CD14-positive monocyte (primary cell): ENCODE measurements at regions not wholly inside any gene's neighbourhood (a gene's known extent, or its start where the extent isn't known, plus 50 kb on each side); places are given as distances from the start of the nearest gene placed in this dataset.
"Not testable (repeated sequence)": the region's sequence is repeated elsewhere in the genome, so short reads cannot be mapped to it uniquely, and the experiment has no call there.

Source experiments
- DNase-seq, 3 donors: peaks; one replicate each; pipeline ENCODE4 v3.0.0-alpha.2; 2011 to 2022
- H2AFZ ChIP-seq: 2 replicates; pipeline ENCODE4 v1.6.0; 2012; ENCODE audit warnings: mild to moderate bottlenecking, low read depth, low read length, inconsistent platforms; ENCODE audit not compliant: insufficient read depth, poor library complexity, severe bottlenecking
- H3K27ac ChIP-seq, 2 donors: 1 replicate in 1 of 2; 2 replicates in 1 of 2; pipeline ENCODE4 v1.5.1; 2012 to 2013; ENCODE audit warnings: low read length in 2 of 2, control low read depth in 1 of 2, inconsistent platforms in 1 of 2, low read depth in 1 of 2, mild to moderate bottlenecking in 1 of 2
- H3K27me3 ChIP-seq, 2 donors: one replicate each; pipeline versions ENCODE4 v1.6.0 to v1.6.1; 2011 to 2013; ENCODE audit warnings: low read length in 2 of 2; ENCODE audit not compliant: control insufficient read depth in 2 of 2, insufficient read depth in 2 of 2
- H3K36me3 ChIP-seq, 2 donors: replicated peaks in 1 of 2; 1 replicate in 1 of 2; 2 replicates in 1 of 2; pipeline versions ENCODE4 v1.5.1 to v1.6.1; 2012 to 2013; ENCODE audit warnings: low read length in 2 of 2, control low read depth in 1 of 2, inconsistent platforms in 1 of 2, mild to moderate bottlenecking in 1 of 2; ENCODE audit not compliant: insufficient read depth in 2 of 2, control insufficient read depth in 1 of 2
- H3K4me1 ChIP-seq, 2 donors: 1 replicate in 1 of 2; 2 replicates in 1 of 2; pipeline versions ENCODE4 v1.5.1 to v1.6.1; 2012 to 2013; ENCODE audit warnings: low read length in 2 of 2, control low read depth in 1 of 2, inconsistent platforms in 1 of 2, mild to moderate bottlenecking in 1 of 2, moderate library complexity in 1 of 2; ENCODE audit not compliant: insufficient read depth in 2 of 2, control insufficient read depth in 1 of 2
- H3K4me2 ChIP-seq: replicated peaks from 2 replicates; pipeline ENCODE3; 2012; ENCODE audit warnings: low read length, moderate library complexity, mild to moderate bottlenecking; ENCODE audit not compliant: poor library complexity, severe bottlenecking; ENCODE audit errors: extremely low read depth
- H3K4me3 ChIP-seq, 3 experiments: fragments of 200-600 bp in 1 of 3; sonication (generic) in 1 of 3; replicated peaks in 1 of 3; 1 replicate in 2 of 3; 2 replicates in 1 of 3; pipeline ENCODE4 v1.5.1; 2011 to 2013; ENCODE audit warnings: low read length in 3 of 3, mild to moderate bottlenecking in 3 of 3, control low read depth in 2 of 3, low read depth in 2 of 3, inconsistent platforms in 1 of 3, moderate library complexity in 1 of 3
- H3K79me2 ChIP-seq: 2 replicates; pipeline ENCODE4 v1.6.0; 2012; ENCODE audit warnings: mild to moderate bottlenecking, control low read depth, inconsistent platforms, low read length, moderate library complexity; ENCODE audit not compliant: insufficient read depth
- H3K9ac ChIP-seq: 2 replicates; pipeline ENCODE4 v1.6.0; 2017; ENCODE audit warnings: low read length, mild to moderate bottlenecking; ENCODE audit not compliant: insufficient read depth, poor library complexity, severe bottlenecking
- H3K9me3 ChIP-seq, 2 donors: replicated peaks in 1 of 2; 1 replicate in 1 of 2; 2 replicates in 1 of 2; pipeline versions ENCODE4 v1.5.1 to v1.6.1; 2012 to 2013; ENCODE audit warnings: low read length in 2 of 2, control low read depth in 1 of 2; ENCODE audit not compliant: control insufficient read depth in 1 of 2, insufficient read depth in 1 of 2
- H4K20me1 ChIP-seq: 2 replicates; pipeline ENCODE4 v1.6.0; 2012; ENCODE audit warnings: mild to moderate bottlenecking, low read length, control low read depth, moderate library complexity; ENCODE audit not compliant: insufficient read depth
- H3K27ac Mint-ChIP-seq, 7 donors: one replicate each; pipeline ENCODE4 v1.8.0; 2020; ENCODE audit warnings: mild to moderate bottlenecking in 7 of 7, mixed read lengths in 7 of 7, moderate library complexity in 6 of 7, inconsistent platforms in 2 of 7
- H3K27me3 Mint-ChIP-seq, 3 donors: one replicate each; pipeline ENCODE4 v1.8.0; 2021 to 2022; ENCODE audit warnings: low read depth in 3 of 3, mild to moderate bottlenecking in 3 of 3, mixed read lengths in 3 of 3, moderate library complexity in 3 of 3, inconsistent platforms in 1 of 3
- H3K36me3 Mint-ChIP-seq, 2 donors: one replicate each; pipeline ENCODE4 v1.8.0; 2020; ENCODE audit warnings: mixed read lengths in 2 of 2, inconsistent platforms in 1 of 2, mild to moderate bottlenecking in 1 of 2
- H3K4me1 Mint-ChIP-seq: one replicate; pipeline ENCODE4 v1.8.0; 2020; ENCODE audit warnings: mild to moderate bottlenecking, mixed read lengths
- H3K4me3 Mint-ChIP-seq, 2 donors: one replicate each; pipeline ENCODE4 v1.8.0; 2020; ENCODE audit warnings: mild to moderate bottlenecking in 2 of 2, mixed read lengths in 2 of 2, moderate library complexity in 1 of 2
- H3K9me3 Mint-ChIP-seq, 7 donors: one replicate each; pipeline ENCODE4 v1.8.0; 2020 to 2022; ENCODE audit warnings: mixed read lengths in 7 of 7, mild to moderate bottlenecking in 6 of 7, moderate library complexity in 6 of 7, inconsistent platforms in 2 of 7
- CTCF ChIP-seq: fragments of 200-600 bp; IDR thresholded peaks from one replicate; pipeline ENCODE4 v1.8.0; 2022; ENCODE audit warnings: antibody characterized with exemption, mild to moderate bottlenecking
- WGBS: methylation state at CpG from one replicate; pipeline ENCODE4 v1.1.5; 2013; ENCODE audit warnings: missing lambda C conversion rate; ENCODE audit not compliant: insufficient coverage; 5-methylcytosine and 5-hydroxymethylcytosine counted together
- intact Hi-C, 2 donors: fragments of 100-400 bp; cut with micrococcal nuclease; formaldehyde crosslinking; loops; one replicate each; pipeline versions ENCODE4 v1.15.0 to v1.15.1; 2023

- no peaks in the 10 kb centered on the region for H3K36me3 ChIP-seq
- H3K9ac ChIP-seq: no peak overlapping the region
- intact Hi-C loops: no loop called here
- H3K4me3 Mint-ChIP-seq: no peak overlapping the region
- H3K36me3 Mint-ChIP-seq: no peaks in the 10 kb centered on the region
- no CpG with 5 or more reads among the region's 1 CpG for WGBS
- H3K4me3 ChIP-seq: no peak overlapping the region
- no peaks in the 10 kb centered on the region for H3K9me3 ChIP-seq
- no peak overlapping the region for H3K27ac Mint-ChIP-seq
- H3K4me1 ChIP-seq: no peaks in the 10 kb centered on the region
- H3K9me3 Mint-ChIP-seq: peaks cover 0 to 8% (median 1%) of the 10 kb centered on the region in 7 donors
- peaks cover 8 to 14% (median 10%) of the 10 kb centered on the region in 3 donors for H3K27me3 Mint-ChIP-seq
- no peak overlapping the region for H3K27ac ChIP-seq
- H3K4me1 Mint-ChIP-seq: no peaks in the 10 kb centered on the region
- no peak for DNase-seq
- no peaks in the 10 kb centered on the region for H4K20me1 ChIP-seq
- no peaks in the 10 kb centered on the region for H3K79me2 ChIP-seq
- TF ChIP-seq CTCF: no peak
- H3K27me3 ChIP-seq: peaks cover 0 to 2% of the 10 kb centered on the region in 2 donors
- no peak overlapping the region for H2AFZ ChIP-seq
- H3K4me2 ChIP-seq: no peak overlapping the region
Measured at GRCh38 chr1:116194568-116194967, 83.4 kb downstream of the MAB21L3 start.

GRCh38 chr1:116195077-116195868 is 84.1 kb downstream of the MAB21L3 start:
- no peak for DNase-seq
- Histone ChIP-seq H3K36me3 (no peaks in the 10 kb centered on the region), H3K4me3 (no peak overlapping the region), H3K9ac (no peak overlapping the region), H3K4me1 (no peaks in the 10 kb centered on the region), H3K9me3 (no peaks in the 10 kb centered on the region), H3K4me2 (no peak overlapping the region), H3K27ac (no peak overlapping the region), H2AFZ (no peak overlapping the region), H3K79me2 (no peaks in the 10 kb centered on the region), H3K27me3 (peaks cover 0 to 2% of the 10 kb centered on the region in 2 donors), H4K20me1 (no peaks in the 10 kb centered on the region)
- TF ChIP-seq CTCF: no peak
- Mint-ChIP-seq H3K27ac (no peak overlapping the region), H3K9me3 (peaks cover 0 to 10% (median 1%) of the 10 kb centered on the region in 7 donors), H3K27me3 (peaks cover 8 to 15% (median 10%) of the 10 kb centered on the region in 3 donors), H3K4me3 (no peak overlapping the region), H3K36me3 (no peaks in the 10 kb centered on the region), H3K4me1 (no peaks in the 10 kb centered on the region)
- intact Hi-C loops: no loop called here
- no CpG with 5 or more reads among the region's 1 CpG for WGBS

GRCh38 chr1:116200343-116200742 is 89.1 kb downstream of the MAB21L3 start:
- H3K9me3 Mint-ChIP-seq, H3K9me3 ChIP-seq, intact Hi-C loops, H3K36me3 ChIP-seq, H3K4me1 Mint-ChIP-seq, H3K4me1 ChIP-seq, H3K4me3 ChIP-seq, H3K4me2 ChIP-seq, H3K4me3 Mint-ChIP-seq, H3K36me3 Mint-ChIP-seq, H3K79me2 ChIP-seq, H3K9ac ChIP-seq, H3K27me3 ChIP-seq, H4K20me1 ChIP-seq, DNase-seq, H2AFZ ChIP-seq, H3K27ac Mint-ChIP-seq, H3K27ac ChIP-seq: not testable (repeated sequence)
- peaks cover 6 to 16% (median 9%) of the 10 kb centered on the region in 3 donors for H3K27me3 Mint-ChIP-seq
- WGBS: 80% methylated on average over 1 of the region's 2 CpGs
